ENCODE measurements at regions not wholly inside any gene's neighbourhood (a gene's known extent, or its start where the extent isn't known, plus 50 kb on each side); places are given as distances from the start of the nearest gene placed in this dataset.

DNA sequence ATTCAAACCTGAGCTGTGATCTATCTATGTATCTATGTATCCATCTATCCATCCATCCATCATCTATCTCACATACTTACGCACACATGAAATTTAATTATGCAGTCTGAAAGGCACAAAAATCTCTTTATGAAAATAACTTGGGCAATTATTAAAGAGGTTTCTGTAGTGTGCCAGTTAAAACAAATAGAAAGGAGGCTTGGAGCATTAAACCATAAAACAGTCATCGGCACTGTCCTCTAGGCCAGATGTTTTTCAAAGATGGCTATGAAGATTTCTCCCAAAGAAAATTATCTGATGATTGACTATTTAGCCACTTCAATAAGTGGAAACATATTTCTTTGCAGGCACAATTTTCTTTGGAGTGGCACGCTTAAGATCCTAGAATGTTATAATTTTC is 392.5 kb upstream of the RPS23 start:
- Histone ChIP-seq H3K4me1 (peaks cover 0 to 4% (median 0%) of the 10 kb centered on the region in 12 donors), H3K27ac (no peak overlapping the region), H3K9me3 (no peaks in the 10 kb centered on the region), H3K4me3 (no peak overlapping the region), H3K36me3 (no peaks in the 10 kb centered on the region), H3K27me3 (no peaks in the 10 kb centered on the region)
- 82 to 97% (median 91%) methylated on average over 3 of the region's 3 CpGs for WGBS, 4 donors
- intact Hi-C loops (cut with DNase I): no loop called here
- ATAC-seq (no peak), DNase-seq (no peak)
- no peak for TF ChIP-seq POLR2A (IDR thresholded peaks at IDR 0.05)
- TF ChIP-seq, protein P1, sequence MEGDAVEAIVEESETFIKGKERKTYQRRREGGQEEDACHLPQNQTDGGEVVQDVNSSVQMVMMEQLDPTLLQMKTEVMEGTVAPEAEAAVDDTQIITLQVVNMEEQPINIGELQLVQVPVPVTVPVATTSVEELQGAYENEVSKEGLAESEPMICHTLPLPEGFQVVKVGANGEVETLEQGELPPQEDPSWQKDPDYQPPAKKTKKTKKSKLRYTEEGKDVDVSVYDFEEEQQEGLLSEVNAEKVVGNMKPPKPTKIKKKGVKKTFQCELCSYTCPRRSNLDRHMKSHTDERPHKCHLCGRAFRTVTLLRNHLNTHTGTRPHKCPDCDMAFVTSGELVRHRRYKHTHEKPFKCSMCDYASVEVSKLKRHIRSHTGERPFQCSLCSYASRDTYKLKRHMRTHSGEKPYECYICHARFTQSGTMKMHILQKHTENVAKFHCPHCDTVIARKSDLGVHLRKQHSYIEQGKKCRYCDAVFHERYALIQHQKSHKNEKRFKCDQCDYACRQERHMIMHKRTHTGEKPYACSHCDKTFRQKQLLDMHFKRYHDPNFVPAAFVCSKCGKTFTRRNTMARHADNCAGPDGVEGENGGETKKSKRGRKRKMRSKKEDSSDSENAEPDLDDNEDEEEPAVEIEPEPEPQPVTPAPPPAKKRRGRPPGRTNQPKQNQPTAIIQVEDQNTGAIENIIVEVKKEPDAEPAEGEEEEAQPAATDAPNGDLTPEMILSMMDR (IDR thresholded peaks at IDR 0.05): no peak

DNA sequence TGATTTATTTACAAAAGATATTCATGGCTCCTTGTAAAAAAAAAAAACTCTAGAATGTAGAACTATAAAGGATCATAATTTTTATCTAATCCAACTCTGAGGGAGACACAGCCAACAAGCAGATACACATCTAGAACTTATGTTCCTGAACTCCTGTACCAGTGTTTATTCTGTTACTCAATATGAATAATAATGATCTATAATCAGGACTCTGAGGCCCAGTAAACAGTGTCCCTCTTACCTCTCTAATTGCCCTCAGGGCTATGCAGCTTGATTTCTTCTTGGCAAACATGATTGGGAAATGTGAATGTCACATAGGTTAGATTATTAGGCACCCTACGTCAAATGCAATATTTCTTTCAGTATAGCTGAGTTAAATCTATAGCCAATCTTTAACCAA is 391.6 kb upstream of the RPS23 start:
- 91 to 100% (median 97%) methylated on average over 1 of the region's 1 CpG for WGBS, 4 donors
- ATAC-seq: no peak
- intact Hi-C loops (cut with DNase I): no loop called here

DNA sequence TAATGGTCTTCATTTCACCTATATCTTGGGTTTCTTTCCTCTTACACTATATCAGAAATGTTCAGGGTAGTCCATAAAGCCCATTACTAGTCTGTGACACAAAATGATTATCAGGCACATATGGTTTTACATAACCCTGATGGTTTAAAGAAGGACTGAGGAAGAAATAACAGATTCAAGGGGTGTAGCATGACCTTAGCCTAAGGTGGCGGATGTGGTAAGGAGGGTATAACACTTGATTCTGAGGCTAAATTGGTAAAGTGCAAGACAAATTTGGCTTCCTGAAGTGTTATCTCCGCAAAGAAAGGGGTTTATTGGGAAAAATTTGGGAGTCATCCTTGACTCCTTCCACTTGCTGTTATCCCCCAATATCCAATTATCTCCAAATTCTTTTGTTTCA is 388.2 kb upstream of the RPS23 start:
- TF ChIP-seq, protein P1 (IDR thresholded peaks at IDR 0.05): no peak
- TF ChIP-seq POLR2A (IDR thresholded peaks at IDR 0.05): no peak

More for the DNA sequence above, 391.6 kb upstream of the RPS23 start:
- Histone ChIP-seq H3K9me3 (no peaks in the 10 kb centered on the region), H3K27me3 (no peaks in the 10 kb centered on the region), H3K4me3 (no peak overlapping the region), H3K4me1 (peaks cover 0 to 4% (median 0%) of the 10 kb centered on the region in 12 donors), H3K36me3 (no peaks in the 10 kb centered on the region), H3K27ac (no peak overlapping the region)
- TF ChIP-seq, protein P1 (IDR thresholded peaks at IDR 0.05): no peak
- TF ChIP-seq POLR2A (IDR thresholded peaks at IDR 0.05): no peak
- no peak for DNase-seq

DNA sequence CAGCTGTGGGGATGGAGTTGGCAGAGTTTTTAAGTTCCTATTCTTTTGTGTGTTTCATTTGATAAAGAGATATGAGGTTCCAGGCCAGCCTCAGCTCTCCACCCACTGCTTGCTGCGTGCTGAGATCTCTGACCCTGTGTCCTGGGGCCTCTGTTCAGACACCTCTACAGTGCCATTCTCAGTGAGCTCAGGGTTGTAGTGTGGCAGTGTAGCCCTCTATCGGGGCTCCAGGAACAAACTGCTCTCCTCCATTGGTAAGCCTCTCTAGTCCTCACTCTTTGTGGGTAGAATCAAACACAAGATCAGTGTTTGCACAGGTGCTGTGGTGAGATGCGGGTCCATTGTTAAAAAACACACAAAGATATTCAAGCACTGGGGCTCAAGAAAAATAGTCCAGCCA is 386.6 kb upstream of the RPS23 start:
- WGBS, 4 donors: 73 to 88% (median 79%) methylated on average over 3 of the region's 3 CpGs
- Histone ChIP-seq H3K4me1 (peaks cover 0 to under 1% (median 0%) of the 10 kb centered on the region in 12 donors), H3K27ac (no peak overlapping the region), H3K36me3 (no peaks in the 10 kb centered on the region), H3K4me3 (no peak overlapping the region), H3K9me3 (no peaks in the 10 kb centered on the region), H3K27me3 (no peaks in the 10 kb centered on the region)
- intact Hi-C loops (cut with DNase I): no loop called here
- ATAC-seq (no peak), DNase-seq (no peak)
- TF ChIP-seq, protein P1 (IDR thresholded peaks at IDR 0.05): no peak
- TF ChIP-seq POLR2A (IDR thresholded peaks at IDR 0.05): no peak

More for the DNA sequence above, 388.2 kb upstream of the RPS23 start:
- ATAC-seq (no peak), DNase-seq (no peak)
- no peaks in the 10 kb centered on the region for H3K27me3 ChIP-seq
- 85 to 99% (median 93%) methylated on average over 2 of the region's 2 CpGs for WGBS, 4 donors
- intact Hi-C loops (cut with DNase I): no loop called here
- no peaks in the 10 kb centered on the region for H3K9me3 ChIP-seq
- no peaks in the 10 kb centered on the region for H3K36me3 ChIP-seq
- H3K4me1 ChIP-seq: peaks cover 0 to 4% (median 0%) of the 10 kb centered on the region in 12 donors
- no peak overlapping the region for H3K4me3 ChIP-seq
- H3K27ac ChIP-seq: no peak overlapping the region
